GM19099 (cell line): ENCODE measurements at regions not wholly inside any gene's neighbourhood (a gene's known extent, or its start where the extent isn't known, plus 50 kb on each side); places are given as distances from the start of the nearest gene placed in this dataset.

Experiments used
- POLR2A ChIP-seq: IDR thresholded peaks from 3 replicates; pipeline ENCODE4 v1.6.1; 2011; ENCODE audit warnings: low read depth; ENCODE audit not compliant: insufficient read length; ENCODE audit errors: extremely low read depth

- TF ChIP-seq POLR2A: no peak
Observed at GRCh38 chr12:127355061-127355841, 911.7 kb upstream of the TMEM132C start.

GRCh38 chr12:127358888-127359287 lies 908.1 kb upstream of the TMEM132C start:
- no peak for TF ChIP-seq POLR2A

GRCh38 chr12:127360580-127360979 lies 906.4 kb upstream of the TMEM132C start:
- no peak for TF ChIP-seq POLR2A

- TF ChIP-seq POLR2A: no peak
Observed at GRCh38 chr12:127362121-127362520, 904.8 kb upstream of the TMEM132C start.

DNA sequence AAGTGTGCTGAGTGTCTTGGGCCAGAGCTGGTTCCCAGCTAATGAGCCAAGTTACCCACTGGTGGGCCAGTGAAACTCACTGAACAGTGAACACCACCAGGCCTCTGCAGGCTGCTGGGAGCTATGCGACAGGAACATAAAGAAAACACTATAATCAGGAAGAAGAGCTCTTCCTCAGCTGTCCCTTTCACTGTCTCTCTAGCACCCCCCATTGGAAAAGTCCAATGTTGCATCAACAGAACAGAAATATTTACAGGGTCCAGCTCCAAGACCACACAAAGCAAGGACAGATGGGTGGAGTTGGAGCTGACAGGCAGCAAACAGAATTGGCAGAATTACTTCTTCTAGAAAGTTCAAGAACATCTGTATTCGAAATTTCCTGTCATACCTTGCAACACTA lies 903.6 kb upstream of the TMEM132C start:
- no peak for TF ChIP-seq POLR2A

- no peak for TF ChIP-seq POLR2A
Observed at GRCh38 chr12:127373559-127373958, 893.4 kb upstream of the TMEM132C start.

- no peak for TF ChIP-seq POLR2A
Observed at GRCh38 chr12:127374447-127374846, 892.5 kb upstream of the TMEM132C start.

DNA sequence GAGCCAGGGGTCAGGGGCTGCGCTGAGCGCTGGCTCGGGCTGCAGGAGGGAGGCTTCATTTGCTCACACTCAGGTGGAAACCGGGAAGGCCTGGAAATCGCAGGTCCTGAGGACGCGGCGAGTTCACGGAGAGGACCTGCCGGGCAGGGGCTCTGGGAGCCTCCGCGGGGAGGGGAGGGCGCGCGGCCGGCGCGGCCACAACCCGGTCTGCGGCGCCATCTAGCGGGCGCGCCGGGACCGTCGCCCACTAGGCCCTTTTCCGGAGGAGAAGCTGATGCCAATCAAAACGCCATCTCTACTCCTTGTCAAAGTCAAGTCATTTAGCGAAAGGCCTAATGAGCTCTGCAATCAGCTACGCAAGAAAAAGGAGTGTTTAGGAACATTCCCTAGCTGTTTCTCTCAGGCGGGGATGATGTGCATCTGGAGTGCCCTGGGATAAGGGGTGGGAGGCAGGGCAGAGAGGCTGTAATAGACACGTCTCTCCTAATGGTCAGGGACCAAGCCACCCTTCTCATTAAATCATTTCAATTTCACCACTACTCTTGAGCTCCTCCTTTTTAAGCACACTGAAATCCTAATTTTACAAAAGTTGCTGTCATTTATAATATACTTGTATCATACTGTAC lies 885.8 kb upstream of the TMEM132C start:
- no peak for TF ChIP-seq POLR2A

- TF ChIP-seq POLR2A: no peak
Observed at GRCh38 chr12:127381681-127382080, 885.3 kb upstream of the TMEM132C start.

- TF ChIP-seq POLR2A: no peak
Observed at GRCh38 chr12:127383281-127383680, 883.7 kb upstream of the TMEM132C start.

DNA sequence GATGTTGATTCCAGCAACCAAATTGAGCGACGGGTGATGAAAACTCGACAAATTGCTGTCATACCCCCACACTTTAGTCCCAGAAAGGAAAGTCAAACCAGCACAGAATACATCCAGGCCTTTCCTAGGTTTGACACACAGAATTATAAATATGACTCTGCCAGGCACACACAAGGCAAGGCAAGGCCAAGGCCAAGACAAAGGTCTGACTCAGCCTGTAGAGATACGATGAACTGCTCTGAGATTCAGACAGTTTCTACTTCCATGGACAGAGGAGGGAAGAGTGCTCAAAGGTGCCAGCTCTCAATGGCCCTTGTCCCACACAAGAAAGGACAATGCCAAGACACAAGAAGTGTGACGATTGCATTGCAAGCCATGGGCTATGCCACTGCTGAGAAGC lies 880.2 kb upstream of the TMEM132C start:
- no peak for TF ChIP-seq POLR2A

DNA sequence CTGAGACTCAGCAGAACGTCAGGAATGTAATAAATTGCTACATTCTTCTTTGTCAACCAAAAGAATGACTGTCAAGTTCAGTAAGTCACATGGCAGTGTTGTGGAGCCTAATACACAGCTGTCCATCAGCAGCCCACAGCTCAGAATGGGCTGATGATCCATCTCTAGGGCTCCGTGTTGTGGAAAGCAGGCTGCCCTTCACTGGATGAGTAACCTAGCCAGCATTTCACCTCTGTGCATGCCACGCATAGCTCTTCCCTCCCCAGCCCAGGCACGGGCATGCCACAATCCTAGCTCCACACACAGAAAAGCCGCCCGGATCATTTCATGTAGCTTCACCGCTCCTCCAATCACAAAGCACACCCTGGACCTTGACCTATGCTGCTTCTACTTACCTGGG lies 878.0 kb upstream of the TMEM132C start:
- TF ChIP-seq POLR2A: no peak

GRCh38 chr12:127389923-127390322 lies 877.0 kb upstream of the TMEM132C start:
- no peak for TF ChIP-seq POLR2A

GRCh38 chr12:127393465-127393864 lies 873.5 kb upstream of the TMEM132C start:
- no peak for TF ChIP-seq POLR2A

DNA sequence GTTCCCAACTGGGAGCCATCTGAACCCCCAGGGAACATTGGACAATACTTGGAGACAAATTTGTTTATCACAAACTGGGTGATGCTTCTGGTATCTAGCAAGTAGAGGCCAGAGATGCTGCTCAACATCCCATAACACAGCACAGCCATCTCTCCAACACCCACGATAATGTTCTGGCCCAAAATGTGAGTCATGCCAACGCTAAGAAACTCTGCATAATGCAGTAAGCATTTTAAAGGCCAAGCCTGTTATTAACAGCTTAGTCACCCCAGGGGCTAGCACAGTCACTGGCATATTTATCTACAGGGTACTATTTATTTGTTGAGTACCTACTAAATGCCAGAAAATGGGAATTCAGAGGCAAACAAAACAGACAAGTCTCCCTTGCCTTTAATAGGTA lies 873.1 kb upstream of the TMEM132C start:
- no peak for TF ChIP-seq POLR2A

- TF ChIP-seq POLR2A: no peak
Observed at GRCh38 chr12:127396734-127397133, 870.2 kb upstream of the TMEM132C start.
